GM12878 (cell line): ENCODE measurements at regions not wholly inside any gene's neighbourhood (a gene's known extent, or its start where the extent isn't known, plus 50 kb on each side); places are given as distances from the start of the nearest gene placed in this dataset.

ENCODE experiments used
- ATAC-seq: fragments of 200-7000 bp; cut with Tn5 transposase; 3 replicates; pipeline ENCODE4 v1.9.1; 2020; ENCODE audit warnings: mild to moderate bottlenecking, moderate library complexity
- BruUV-seq: library from RNA; stranded (reverse); fragments of 400-500 nt; replicated peaks from 2 replicates; lab custom pipeline; 2021; lab: Mats Ljungman, UMichigan
- CTCF ChIA-PET: fragments of 300-600 bp; sonication (Branson Sonifier 250); formaldehyde crosslinking; extraction: SDS; loops from one replicate; lab custom pipeline; 2021; ENCODE audit warnings: inconsistent platforms; lab: Yijun Ruan, JAX
- POLR2A ChIA-PET: fragments of 350-600 bp; formaldehyde crosslinking; extraction: SDS; loops from one replicate; lab custom pipeline; 2021; ENCODE audit warnings: inconsistent platforms; lab: Charles Lee
- RAD21 ChIA-PET: fragments of 300-600 bp; sonication (Branson Sonifier 250); formaldehyde crosslinking; loops from one replicate; lab custom pipeline; 2023; ENCODE audit warnings: antibody characterized with exemption; ENCODE audit not compliant: unreplicated experiment; lab: Charles Lee
- SMC1A ChIA-PET: fragments of 300-600 bp; sonication (Branson Sonifier 250); formaldehyde crosslinking; loops from one replicate; lab custom pipeline; 2023; ENCODE audit not compliant: unreplicated experiment, uncharacterized antibody; lab: Charles Lee
- DNase-seq: peaks from one replicate; pipeline ENCODE4 v3.0.0-alpha.2; 2011; ENCODE audit warnings: low read depth, low spot score
- FAIRE-seq: peaks from 3 replicates; lab custom pipeline; 2011; peaks lifted over from hg19 to GRCh38; lab: Jason Lieb, UNC
- H2AFZ ChIP-seq: 2 replicates; pipeline ENCODE4 v1.6.0; 2011; ENCODE audit warnings: low read depth, low read length, control low read depth; ENCODE audit not compliant: control insufficient read depth
- H3K27ac ChIP-seq: 2 replicates; pipeline ENCODE4 v1.5.1; 2011; ENCODE audit warnings: control low read depth; ENCODE audit not compliant: control insufficient read depth, insufficient read depth
- H3K27me3 ChIP-seq, 2 experiments: replicated peaks in 1 of 2; 2 replicates each; pipeline versions ENCODE4 v1.6.0 to v1.6.1; 2011; ENCODE audit warnings: low read length in 1 of 2; ENCODE audit not compliant: control insufficient read depth in 2 of 2, insufficient read depth in 2 of 2
- H3K36me3 ChIP-seq, 2 experiments: 2 replicates each; pipeline ENCODE4 v1.5.1; 2011; ENCODE audit warnings: low read length in 1 of 2; ENCODE audit not compliant: control insufficient read depth in 2 of 2, insufficient read depth in 2 of 2
- H3K4me1 ChIP-seq: 2 replicates; pipeline ENCODE4 v1.6.1; 2011; ENCODE audit warnings: mild to moderate bottlenecking, low read length, moderate library complexity, mixed read lengths; ENCODE audit not compliant: control insufficient read depth, insufficient read depth
- H3K4me2 ChIP-seq: 2 replicates; pipeline ENCODE4 v1.6.0; 2011; ENCODE audit warnings: control low read depth; ENCODE audit not compliant: control insufficient read depth, insufficient read depth
- H3K4me3 ChIP-seq: fragments of 200-600 bp; sonication (generic); 2 replicates; pipeline ENCODE4 v1.5.1; 2016
- H3K79me2 ChIP-seq: 2 replicates; pipeline ENCODE4 v1.6.0; 2011; ENCODE audit warnings: low read length; ENCODE audit not compliant: control insufficient read depth, insufficient read depth
- H3K9ac ChIP-seq: 2 replicates; pipeline ENCODE4 v1.8.0; 2011; ENCODE audit warnings: low read length, control low read depth, mixed read lengths; ENCODE audit not compliant: control insufficient read depth, insufficient read depth
- H3K9me3 ChIP-seq: replicated peaks from 3 replicates; pipeline ENCODE4 v1.5.1; 2011; ENCODE audit warnings: mild to moderate bottlenecking, low read length; ENCODE audit not compliant: control insufficient read depth, insufficient read depth
- H4K20me1 ChIP-seq: 2 replicates; pipeline ENCODE4 v1.6.0; 2011; ENCODE audit not compliant: control insufficient read depth, insufficient read depth
- ATF2 ChIP-seq: IDR thresholded peaks from 2 replicates; pipeline ENCODE4 v1.6.1; 2012; ENCODE audit warnings: low read length, inconsistent platforms
- BHLHE40 ChIP-seq, 2 experiments: fragments of 450-650 bp in 1 of 2; IDR thresholded peaks; 2 replicates each; pipeline ENCODE4 v1.6.1; 2011 to 2017; ENCODE audit warnings: low read depth in 2 of 2, borderline replicate concordance in 1 of 2, improper control_type of control experiment in 1 of 2, low read length in 1 of 2, mild to moderate bottlenecking in 1 of 2
- CBX3 ChIP-seq: fragments of 200-600 bp; sonication (generic); IDR thresholded peaks from 2 replicates; pipeline ENCODE4 v1.6.1; 2016; ENCODE audit warnings: low read depth, borderline replicate concordance
- CREB1 ChIP-seq: IDR thresholded peaks from 2 replicates; pipeline ENCODE4 v1.6.1; 2012; ENCODE audit warnings: low read depth, mild to moderate bottlenecking, inconsistent platforms
- HCFC1 ChIP-seq: fragments of 150-350 bp; IDR thresholded peaks from 2 replicates; pipeline ENCODE4 v1.6.1; 2014; ENCODE audit warnings: low read length
- KDM1A ChIP-seq: fragments of 200-600 bp; sonication (generic); IDR thresholded peaks from 2 replicates; pipeline ENCODE4 v1.6.1; 2016; ENCODE audit warnings: borderline replicate concordance
- MTA3 ChIP-seq: IDR thresholded peaks from 2 replicates; pipeline ENCODE4 v1.6.1; 2012; ENCODE audit warnings: low read length, inconsistent platforms, borderline replicate concordance
- NFIC ChIP-seq: IDR thresholded peaks from 2 replicates; pipeline ENCODE4 v1.6.1; 2012; ENCODE audit warnings: low read depth, mild to moderate bottlenecking, inconsistent platforms, low read length, moderate library complexity
- NFYA ChIP-seq: IDR thresholded peaks from 2 replicates; pipeline ENCODE4 v1.6.1; 2011; ENCODE audit warnings: low read depth, mild to moderate bottlenecking, low read length, improper control_type of control experiment, borderline replicate concordance
- RAD21 ChIP-seq: IDR thresholded peaks from 2 replicates; pipeline ENCODE4 v1.6.1; 2011; ENCODE audit warnings: mild to moderate bottlenecking, low read depth, low read length, moderate library complexity; ENCODE audit not compliant: insufficient read depth
- RBBP5 ChIP-seq: fragments of 200-600 bp; sonication (generic); conservative IDR thresholded peaks from 2 replicates; pipeline ENCODE4 v1.6.1; 2016
- RFX5 ChIP-seq: IDR thresholded peaks from 2 replicates; pipeline ENCODE4 v1.6.1; 2011; ENCODE audit warnings: low read depth, low read length, improper control_type of control experiment
- STAT1 ChIP-seq: fragments of 450-650 bp; conservative IDR thresholded peaks from 2 replicates; pipeline ENCODE4 v1.6.1; 2014; ENCODE audit warnings: antibody characterized with exemption, mild to moderate bottlenecking
- YBX1 ChIP-seq: fragments of 450-650 bp; IDR thresholded peaks from 2 replicates; pipeline ENCODE4 v1.6.1; 2016; ENCODE audit warnings: antibody characterized with exemption
- ZNF217 ChIP-seq: fragments of 450-650 bp; IDR thresholded peaks from 2 replicates; pipeline ENCODE4 v1.6.1; 2017; ENCODE audit warnings: antibody characterized with exemption, mild to moderate bottlenecking
- ZNF24 ChIP-seq: fragments of 450-650 bp; IDR thresholded peaks from 2 replicates; pipeline ENCODE4 v1.6.1; 2017; ENCODE audit warnings: antibody characterized with exemption, mild to moderate bottlenecking
- ZNF274 ChIP-seq: IDR thresholded peaks from one replicate; pipeline ENCODE4 v1.8.0; 2011; ENCODE audit not compliant: insufficient read length, insufficient read depth
- WGBS: methylation state at CpG from one replicate; pipeline ENCODE4 v1.1.6; 2016; ENCODE audit warnings: low lambda C conversion rate; ENCODE audit not compliant: insufficient replicate concordance, insufficient coverage; ENCODE audit errors: missing lambda C conversion rate; 5-methylcytosine and 5-hydroxymethylcytosine counted together
- in situ Hi-C: fragments of 300-500 bp; cut with MboI; formaldehyde crosslinking; loops from 9 replicates; pipeline ENCODE4 v1.14.3; 2018; ENCODE audit warnings: mixed read lengths
- intact Hi-C: fragments of 100-400 bp; cut with micrococcal nuclease; formaldehyde crosslinking; loops from one replicate; pipeline ENCODE4 v1.14.2; 2022; ENCODE audit not compliant: unreplicated experiment

- POLR2A ChIA-PET: no interaction called here
- WGBS: 0% methylated on average over 1 of the region's 1 CpG
- H3K27ac ChIP-seq: no peak overlapping the region
- intact Hi-C loops (no loop called here), in situ Hi-C loops (no loop called here)
- FAIRE-seq (no peak), ATAC-seq (no peak), DNase-seq (no peak)
- no peak overlapping the region for H2AFZ ChIP-seq
- H3K9ac ChIP-seq: no peak overlapping the region
- RAD21 ChIA-PET: no interaction called here
- TF ChIP-seq STAT1 (no peak), ZNF274 (no peak), ZNF217 (no peak), CREB1 (no peak), ZNF24 (no peak), RAD21 (0 out of 2 replicates have a peak, but pooled peaks have one; percentile 13)
- no peak overlapping the region for H3K4me2 ChIP-seq
- no peaks in the 10 kb centered on the region for H3K79me2 ChIP-seq
- H3K27me3 ChIP-seq: no peaks in the 10 kb centered on the region
- no peaks in the 10 kb centered on the region for H3K36me3 ChIP-seq
- BruUV-seq: no TSS peak
- no peaks in the 10 kb centered on the region for H3K4me1 ChIP-seq
- H4K20me1 ChIP-seq: no peaks in the 10 kb centered on the region
- CTCF ChIA-PET: no interaction called here
- SMC1A ChIA-PET: no interaction called here
- no peak overlapping the region for H3K4me3 ChIP-seq
- H3K9me3 ChIP-seq: no peaks in the 10 kb centered on the region
These were observed 844.9 kb upstream of the PHF14 start for GRCh38 chr7:10128748-10129147.

- Histone ChIP-seq H3K36me3 (no peaks in the 10 kb centered on the region), H3K79me2 (no peaks in the 10 kb centered on the region), H2AFZ (no peak overlapping the region), H3K27ac (no peak overlapping the region), H4K20me1 (no peaks in the 10 kb centered on the region), H3K9ac (no peak overlapping the region), H3K4me2 (no peak overlapping the region), H3K4me3 (no peak overlapping the region), H3K4me1 (no peaks in the 10 kb centered on the region), H3K27me3 (no peaks in the 10 kb centered on the region), H3K9me3 (no peaks in the 10 kb centered on the region)
- no peak for ATAC-seq
- intact Hi-C loops: no loop called here
- ChIA-PET POLR2A (no interaction called here), SMC1A (interaction anchor here (0.9 kb wide), 1 partner anchor 28 kb away, joined by 4 read pairs; no protein-coding TSS in a partner anchor), CTCF (no interaction called here), RAD21 (no interaction called here)
- no peak for DNase-seq
- in situ Hi-C loops: no loop called here
- no peak for FAIRE-seq
- BruUV-seq: no TSS peak
- WGBS: 9% methylated on average over 5 of the region's 5 CpGs
- TF ChIP-seq BHLHE40 (IDR thresholded peaks at IDR 0.05; ENCODE audit: borderline replicate concordance in 1 of 2, low read depth in 2 of 2, low read length in 1 of 2) (no peak), HCFC1 (no peak), YBX1 (no peak), KDM1A (no peak), CBX3 (no peak), NFIC (no peak), STAT1 (no peak), RBBP5 (no peak), MTA3 (no peak), RFX5 (no peak), NFYA (no peak), ATF2 (no peak), ZNF274 (no peak)
These were observed 835.4 kb upstream of the PHF14 start for GRCh38 chr7:10138087-10138854.
